ENCODE measurements at regions not wholly inside any gene's neighbourhood (a gene's known extent, or its start where the extent isn't known, plus 50 kb on each side); places are given as distances from the start of the nearest gene placed in this dataset.
"Not testable (repeated sequence)": the region's sequence is repeated elsewhere in the genome, so short reads cannot be mapped to it uniquely, and the experiment has no call there.

DNA sequence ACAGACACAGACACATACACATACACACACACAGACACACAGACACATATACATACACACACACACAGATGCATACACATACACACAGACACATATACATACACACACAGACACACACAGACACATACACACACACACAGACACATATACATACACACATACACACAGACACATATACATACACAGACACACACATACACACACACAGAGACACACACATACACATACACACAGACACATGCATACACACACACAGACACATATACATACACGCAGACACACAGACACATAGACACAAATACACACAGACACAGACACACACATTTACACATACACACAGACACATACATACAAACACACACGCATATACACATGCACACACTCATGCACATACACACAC lies 81.5 kb upstream of the ARL4C start:
- DNase-seq (ENCODE audit: extremely low read depth in 1 of 2, low read depth in 1 of 2): no peak

DNA sequence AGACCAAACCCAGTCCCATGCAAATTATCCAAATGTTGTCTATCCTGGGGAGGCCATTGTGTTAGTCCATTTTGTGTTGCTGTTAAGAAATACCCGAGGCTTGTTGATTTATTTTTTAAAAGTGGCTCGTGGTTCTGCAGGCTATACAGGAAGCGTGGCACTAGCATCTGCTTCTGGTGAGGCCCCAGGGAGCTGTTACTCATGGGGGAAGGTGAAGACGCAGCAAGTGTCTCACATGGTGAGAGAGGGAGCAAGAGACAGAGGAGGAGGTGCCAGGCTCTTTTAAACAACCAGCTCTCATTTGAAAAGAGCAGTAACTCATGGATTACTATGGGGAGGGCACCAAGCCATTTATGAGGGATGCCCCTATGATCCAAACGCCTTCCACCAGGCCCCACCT lies 80.3 kb upstream of the ARL4C start:
- no peak for DNase-seq (ENCODE audit: extremely low read depth in 1 of 2, low read depth in 1 of 2)

DNA sequence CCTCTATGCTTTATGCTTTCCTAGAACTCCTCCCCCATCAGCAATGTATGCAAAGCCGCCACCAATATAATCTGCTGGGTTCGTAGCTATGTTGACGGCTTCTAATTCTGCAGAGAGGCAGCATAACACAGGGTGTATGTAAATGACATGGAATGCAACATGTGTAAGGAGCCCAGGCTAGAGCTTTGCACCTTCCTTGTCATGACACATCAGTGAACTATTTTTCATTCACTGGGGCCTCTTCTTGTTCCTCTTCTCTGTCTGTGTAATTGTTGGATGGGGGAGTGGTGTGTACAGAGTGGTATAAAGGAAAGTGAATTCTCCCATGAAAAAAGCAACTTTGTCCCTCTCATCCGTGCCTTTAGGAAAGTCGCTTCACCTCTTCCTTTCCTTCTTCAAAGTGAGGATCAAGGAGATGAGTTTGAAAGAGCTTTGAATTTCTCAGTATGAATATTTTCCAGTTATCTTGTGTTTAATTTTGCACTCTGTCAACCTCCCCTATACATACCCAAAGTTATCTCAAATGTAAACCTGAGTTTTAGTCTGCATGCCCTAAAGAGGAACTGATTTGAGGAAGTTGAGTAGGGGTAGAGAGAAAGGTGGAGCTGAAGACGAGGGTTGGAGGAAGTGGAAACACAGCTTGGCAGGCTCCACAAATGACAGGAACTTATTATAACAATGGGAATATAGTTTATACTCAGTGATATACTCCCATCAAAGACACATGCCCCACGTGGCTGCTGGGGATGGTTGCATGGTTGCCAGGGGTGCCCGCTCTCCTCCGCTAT lies 74.9 kb upstream of the ARL4C start:
- DNase-seq (ENCODE audit: extremely low read depth in 1 of 2, low read depth in 1 of 2): no peak

DNA sequence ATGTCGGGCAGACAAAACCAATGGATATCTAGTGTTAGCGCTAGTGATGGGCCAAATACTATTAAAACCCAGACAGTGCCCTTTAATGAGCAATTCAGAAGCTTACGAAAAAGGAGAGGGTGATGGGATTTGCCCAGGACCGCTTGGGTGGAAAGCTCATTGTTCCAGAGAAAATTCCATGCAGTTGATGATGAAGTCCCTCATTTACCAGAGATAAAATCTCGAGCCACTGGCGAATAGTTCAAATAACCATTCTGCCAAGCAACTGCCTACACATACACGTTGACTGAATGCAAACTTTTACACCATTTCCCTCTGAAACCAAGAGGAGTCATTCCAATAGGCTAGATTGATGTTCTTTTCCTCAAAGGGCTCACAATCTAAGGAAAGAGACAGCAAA lies 73.6 kb upstream of the ARL4C start:
- no peak for DNase-seq (ENCODE audit: extremely low read depth in 1 of 2, low read depth in 1 of 2)

DNA sequence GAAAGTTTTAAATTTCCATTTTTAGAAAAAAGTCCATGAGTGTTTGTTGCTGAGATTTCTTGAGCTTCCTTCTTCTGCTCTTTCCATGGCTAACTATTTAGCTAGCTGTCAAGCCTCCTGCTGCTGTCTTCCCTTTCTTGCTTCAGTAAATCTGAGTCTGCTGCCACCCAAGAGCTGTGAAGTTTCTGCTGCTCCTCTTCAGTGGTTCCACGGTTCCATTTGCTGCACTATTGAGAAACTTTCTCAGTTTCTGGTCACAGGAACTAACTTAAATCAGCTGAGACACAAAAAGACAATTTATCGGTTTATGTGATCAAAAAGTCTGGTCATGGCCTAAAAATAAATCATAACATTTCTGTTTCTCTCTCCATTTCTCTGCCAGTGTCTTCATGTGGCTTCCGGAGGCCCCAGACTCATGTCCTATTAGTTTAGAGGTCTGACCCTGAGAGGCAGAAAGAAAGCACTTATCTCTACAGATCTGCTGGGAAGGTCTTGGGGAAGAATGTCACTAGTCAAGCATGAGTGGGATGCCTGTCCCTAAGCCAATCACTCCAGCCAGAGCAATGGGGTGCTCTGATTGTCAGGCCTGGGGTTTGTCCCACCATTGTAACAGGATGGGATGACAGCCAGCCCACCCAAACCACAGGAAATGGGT lies 73.0 kb upstream of the ARL4C start:
- no peak for DNase-seq (ENCODE audit: extremely low read depth in 1 of 2, low read depth in 1 of 2)

DNA sequence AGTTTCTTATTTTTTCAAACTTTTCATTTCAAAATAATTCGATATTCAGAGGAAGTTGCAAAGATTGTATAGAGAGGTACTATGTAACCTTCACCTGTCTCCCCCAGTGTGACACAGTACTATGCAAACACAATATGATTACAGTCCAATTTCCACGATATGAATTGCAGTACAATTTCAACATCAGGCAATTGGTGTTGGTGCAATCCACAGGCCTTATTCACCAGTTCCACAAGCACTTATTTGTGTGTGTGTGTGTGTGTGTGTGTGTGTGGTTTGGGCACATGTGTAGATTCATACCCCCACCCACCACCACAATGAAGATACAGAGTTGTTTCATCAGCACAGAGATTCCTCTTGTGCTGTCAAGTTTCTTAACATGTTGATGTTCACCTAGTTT lies 69.7 kb upstream of the ARL4C start:
- DNase-seq (ENCODE audit: extremely low read depth in 1 of 2, low read depth in 1 of 2): no peak

DNA sequence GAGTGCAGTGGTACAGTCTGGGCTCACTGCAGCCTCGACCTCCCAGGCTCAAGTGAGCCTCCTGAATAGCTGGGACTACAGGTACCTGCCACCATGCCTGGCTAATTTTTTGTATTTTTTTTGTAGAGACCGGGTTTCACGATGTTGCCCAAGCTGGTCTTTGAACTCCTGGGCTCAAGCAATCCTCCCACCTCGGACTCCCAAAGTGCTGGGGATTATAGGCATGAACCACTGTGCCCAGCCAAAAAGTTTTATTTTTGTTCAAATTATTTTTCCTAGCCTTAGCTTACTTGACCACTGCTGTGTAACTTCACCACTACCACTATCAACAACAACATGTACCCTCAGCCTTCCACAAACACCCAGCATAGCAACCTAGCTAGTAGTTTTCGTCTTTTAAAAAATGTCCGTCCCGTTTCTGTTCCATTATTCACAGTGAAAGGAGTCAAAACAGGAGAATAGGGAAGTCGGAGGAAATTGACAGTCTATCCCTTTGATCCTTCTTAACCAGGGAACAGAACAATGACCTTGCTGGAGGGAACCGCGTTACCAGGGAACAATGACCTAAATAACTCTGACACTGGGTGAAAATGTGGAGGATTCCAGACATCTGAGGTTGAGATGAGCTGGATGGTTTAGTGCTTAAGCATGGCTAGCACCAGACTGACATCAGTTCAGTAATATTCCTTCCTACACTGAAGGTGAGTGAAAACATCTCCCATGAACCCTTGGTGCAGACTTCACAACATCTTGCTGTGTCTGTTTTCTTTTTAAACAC lies 69.2 kb upstream of the ARL4C start:
- no peak for DNase-seq (ENCODE audit: extremely low read depth in 1 of 2, low read depth in 1 of 2)

DNA sequence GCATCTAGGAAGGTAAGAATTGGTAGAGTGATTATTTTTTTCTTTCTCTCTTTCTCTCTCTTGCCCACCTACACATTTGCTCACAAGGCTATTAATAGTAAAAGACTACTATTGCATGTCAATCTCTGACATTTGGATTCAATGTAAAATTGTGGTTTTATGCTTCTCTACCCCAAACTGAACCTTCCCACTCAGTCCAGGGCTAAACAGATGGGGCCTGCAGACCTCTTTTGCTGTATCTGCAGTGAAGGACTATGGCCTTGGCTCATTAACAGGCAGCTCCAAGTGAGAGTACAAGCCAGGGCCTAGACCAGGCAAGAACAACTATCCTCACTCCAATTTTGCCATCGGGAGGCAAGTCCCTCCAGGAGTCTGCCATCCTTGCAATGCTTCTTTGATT lies 68.3 kb upstream of the ARL4C start:
- no peak for DNase-seq (ENCODE audit: extremely low read depth in 1 of 2, low read depth in 1 of 2)

DNA sequence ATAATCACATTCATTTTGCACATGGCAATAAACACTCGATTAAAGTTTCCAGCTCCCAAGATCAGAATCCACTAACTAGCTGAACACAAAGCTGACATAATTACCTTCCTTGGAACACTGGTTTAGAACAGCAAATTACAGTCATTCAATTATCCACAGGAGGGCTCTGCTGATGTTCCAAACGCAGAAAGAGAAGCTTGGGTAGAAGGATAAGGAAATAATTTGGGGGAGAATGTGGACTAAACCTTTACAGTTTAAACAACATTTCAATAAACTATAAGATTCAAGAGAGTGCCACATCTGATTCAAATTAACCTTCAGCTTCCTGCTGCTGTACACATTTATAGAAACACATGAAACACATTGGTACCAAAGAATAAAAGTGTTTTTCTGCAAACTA lies 67.8 kb upstream of the ARL4C start:
- DNase-seq (ENCODE audit: extremely low read depth in 1 of 2, low read depth in 1 of 2): no peak

DNA sequence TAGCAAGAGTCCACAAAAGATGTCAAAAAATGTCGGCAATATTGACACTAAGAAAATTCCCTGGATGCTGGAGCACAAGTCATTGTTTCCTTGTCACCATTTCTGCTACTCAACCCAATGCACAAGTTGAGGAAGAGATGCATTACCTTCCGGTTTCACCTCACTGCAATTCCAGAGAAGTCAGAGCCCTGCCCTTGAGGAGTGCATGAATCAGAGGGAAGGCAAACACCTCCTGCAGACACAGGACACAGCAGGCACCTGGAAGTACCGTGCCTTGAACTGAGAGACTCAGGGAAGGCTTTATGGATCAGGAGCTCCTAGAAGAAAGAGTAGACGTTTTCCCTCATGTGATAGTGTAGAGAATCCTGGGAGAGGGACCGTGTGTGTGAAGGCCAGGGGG lies 62.7 kb upstream of the ARL4C start:
- DNase-seq (ENCODE audit: extremely low read depth in 1 of 2, low read depth in 1 of 2): no peak

DNA sequence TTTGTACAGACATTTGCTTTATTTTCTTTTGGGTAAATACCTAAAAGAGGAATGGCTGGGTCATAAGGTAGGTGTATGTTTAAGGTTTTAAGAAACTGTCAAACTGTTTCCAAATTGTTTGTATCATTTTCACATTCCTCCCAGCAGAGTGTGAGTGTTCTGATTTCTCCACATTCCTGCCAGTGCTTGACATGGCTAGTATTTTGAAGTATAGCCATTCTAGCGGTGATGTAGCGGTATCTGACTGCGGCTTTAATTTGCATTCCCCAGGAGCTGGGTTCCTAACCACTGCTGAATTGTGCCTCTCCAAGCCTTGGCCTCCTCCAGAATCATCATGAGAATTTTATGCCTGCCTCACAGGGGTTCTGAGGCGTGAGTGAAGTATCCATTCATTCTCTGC lies 61.8 kb upstream of the ARL4C start:
- no peak for DNase-seq (ENCODE audit: extremely low read depth in 1 of 2, low read depth in 1 of 2)

DNA sequence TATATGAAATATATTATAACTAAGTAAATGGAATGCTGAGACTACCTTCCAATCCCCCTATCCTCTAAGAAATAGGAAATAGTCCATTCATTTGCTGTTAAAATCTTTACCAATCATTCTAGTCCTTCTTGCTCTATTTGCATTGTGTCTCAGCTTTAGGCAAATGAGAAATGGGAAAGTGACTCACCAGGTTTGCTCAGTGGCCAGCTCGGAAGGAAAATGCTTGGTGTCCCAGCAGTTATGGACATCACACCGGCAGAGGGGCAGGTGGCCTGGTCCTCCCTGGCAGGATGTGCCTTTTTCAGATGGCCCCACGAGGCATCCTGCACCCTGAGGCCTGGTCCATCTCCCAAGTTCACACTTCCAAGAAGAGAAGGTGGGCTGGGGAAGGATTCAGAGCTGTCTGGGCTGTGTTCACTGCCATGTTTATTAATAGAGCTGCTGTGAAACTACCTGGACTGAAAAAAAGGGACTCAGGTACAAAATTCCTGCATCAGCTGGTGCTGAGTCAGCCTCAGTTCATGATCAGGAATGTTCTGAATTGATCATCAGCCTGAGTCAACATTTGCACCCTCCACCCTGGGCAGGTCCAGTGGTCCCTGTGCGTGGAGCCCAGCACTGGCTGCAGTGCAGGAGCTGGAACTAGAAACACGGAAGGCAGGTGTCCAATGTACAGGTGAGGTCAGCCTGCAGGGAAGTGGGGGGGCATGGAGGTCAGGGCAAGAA lies 60.1 kb upstream of the ARL4C start:
- DNase-seq (ENCODE audit: extremely low read depth in 1 of 2, low read depth in 1 of 2): no peak

DNA sequence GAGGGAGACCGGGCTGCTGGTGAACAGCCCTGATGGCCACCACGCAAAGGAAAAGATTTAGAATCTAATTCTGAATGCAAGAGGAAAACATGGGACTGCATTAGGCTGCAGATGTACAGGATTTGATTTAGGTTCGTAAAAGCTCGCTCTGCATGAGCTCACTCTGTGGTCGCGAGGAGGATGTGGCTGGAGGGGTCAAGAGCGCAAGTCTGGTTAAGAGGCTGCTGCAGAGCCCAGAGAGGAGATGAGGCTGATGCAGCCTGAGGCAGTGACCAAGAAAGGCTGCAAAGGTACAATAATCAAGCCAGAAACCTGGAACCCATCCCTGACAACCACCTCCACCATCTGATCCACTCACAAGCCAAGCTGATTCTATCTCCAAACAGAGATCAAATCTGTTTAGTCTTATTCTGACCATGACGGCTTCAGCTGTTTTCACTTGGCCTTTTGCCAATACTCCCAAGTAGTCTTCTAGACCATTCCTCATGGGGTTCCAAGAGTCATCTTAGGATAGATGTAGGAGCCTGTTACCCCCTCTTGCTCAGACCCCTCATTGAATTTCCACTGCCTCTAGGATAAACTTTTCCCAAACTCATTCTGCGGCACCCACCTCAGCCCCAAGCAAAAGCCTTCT lies 58.9 kb upstream of the ARL4C start:
- DNase-seq (ENCODE audit: extremely low read depth in 1 of 2, low read depth in 1 of 2): no peak

DNA sequence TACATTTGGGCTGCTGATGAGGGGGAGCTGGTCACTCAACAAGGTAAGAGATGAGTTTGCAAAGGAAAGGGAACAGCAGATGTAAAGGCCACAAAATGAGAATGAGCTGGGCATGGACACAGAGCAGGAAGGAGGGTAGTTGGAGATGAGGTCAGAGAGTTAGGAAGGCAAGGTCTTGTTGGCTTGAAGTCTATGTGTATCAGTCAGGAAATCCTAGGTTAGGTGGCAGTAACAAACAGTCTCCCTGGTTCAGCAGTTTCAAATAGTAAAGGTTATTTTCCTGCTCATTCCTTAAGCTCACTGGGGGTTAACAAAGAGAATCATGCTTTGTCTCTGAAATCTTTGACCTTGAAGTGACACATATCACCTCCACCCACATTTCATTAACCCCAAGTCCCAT lies 58.3 kb upstream of the ARL4C start:
- no peak for DNase-seq (ENCODE audit: extremely low read depth in 1 of 2, low read depth in 1 of 2)

DNA sequence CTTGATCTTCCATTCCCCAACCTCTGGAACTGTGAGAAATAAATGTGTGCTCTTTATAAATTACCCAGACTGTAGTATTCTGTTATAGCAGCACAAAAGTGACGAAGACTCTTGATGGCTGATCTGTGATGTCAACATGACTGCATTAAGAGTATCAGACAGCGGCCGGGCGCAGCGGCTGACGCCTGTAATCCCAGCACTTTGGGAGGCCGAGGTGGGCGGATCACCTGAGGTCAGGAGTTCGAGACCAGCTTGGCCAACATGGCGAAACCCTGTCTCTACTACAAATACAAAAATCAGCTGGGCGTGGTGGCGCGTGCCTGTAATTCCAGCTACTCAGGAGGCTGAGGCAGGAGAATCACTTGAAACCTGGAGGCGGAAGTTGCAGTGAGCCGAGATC lies 56.3 kb upstream of the ARL4C start:
- DNase-seq (ENCODE audit: extremely low read depth in 1 of 2, low read depth in 1 of 2): not testable (repeated sequence)

DNA sequence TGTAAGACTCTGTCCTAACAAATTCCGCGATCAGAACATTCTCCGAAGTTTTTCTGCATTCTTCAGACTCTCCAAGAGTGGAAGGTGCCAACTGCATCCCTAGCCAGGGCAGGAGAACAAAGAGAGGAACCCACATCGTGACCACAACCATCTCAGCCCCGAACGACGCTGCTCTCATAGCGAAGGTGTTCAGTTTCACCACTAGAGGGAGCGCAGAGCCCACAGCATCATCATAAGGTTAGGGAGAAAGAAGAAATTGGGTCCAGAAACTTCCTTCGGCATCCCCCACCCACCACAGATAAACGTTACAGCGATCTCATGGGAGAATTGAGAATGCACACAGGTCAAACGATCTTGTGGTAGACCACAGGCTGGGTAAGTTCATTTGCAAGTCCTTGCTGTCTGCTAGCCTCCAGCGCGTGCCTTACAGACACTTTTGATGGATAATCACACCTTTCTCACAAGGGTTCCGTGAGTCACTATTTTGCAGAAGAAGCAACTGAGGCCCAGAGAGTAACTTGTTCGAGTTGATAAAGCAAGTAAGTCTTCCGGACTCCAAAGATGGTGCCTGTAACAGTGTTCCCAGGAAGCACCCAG lies 53.7 kb upstream of the ARL4C start:
- DNase-seq (ENCODE audit: extremely low read depth in 1 of 2, low read depth in 1 of 2): peak; percentile 7 to 34

DNA sequence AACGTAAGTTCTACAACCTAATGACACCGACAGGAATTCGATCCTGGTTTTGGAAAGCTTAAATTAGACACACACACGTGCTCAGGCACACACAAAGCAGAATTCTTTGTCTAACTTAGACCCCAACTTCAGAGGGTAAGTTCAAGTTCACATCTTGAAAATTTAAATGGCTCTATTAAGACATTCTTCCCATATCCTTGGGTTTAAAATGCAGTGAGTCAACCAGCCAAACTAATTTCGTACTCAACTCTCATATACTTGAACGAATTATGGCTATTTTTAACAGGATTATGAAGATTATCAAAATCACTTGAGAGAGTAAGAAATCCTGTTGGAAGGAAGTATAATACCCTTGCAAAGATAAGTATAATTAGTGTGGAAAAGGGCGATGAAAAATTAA lies 53.2 kb upstream of the ARL4C start:
- DNase-seq (ENCODE audit: extremely low read depth in 1 of 2, low read depth in 1 of 2): no peak

DNA sequence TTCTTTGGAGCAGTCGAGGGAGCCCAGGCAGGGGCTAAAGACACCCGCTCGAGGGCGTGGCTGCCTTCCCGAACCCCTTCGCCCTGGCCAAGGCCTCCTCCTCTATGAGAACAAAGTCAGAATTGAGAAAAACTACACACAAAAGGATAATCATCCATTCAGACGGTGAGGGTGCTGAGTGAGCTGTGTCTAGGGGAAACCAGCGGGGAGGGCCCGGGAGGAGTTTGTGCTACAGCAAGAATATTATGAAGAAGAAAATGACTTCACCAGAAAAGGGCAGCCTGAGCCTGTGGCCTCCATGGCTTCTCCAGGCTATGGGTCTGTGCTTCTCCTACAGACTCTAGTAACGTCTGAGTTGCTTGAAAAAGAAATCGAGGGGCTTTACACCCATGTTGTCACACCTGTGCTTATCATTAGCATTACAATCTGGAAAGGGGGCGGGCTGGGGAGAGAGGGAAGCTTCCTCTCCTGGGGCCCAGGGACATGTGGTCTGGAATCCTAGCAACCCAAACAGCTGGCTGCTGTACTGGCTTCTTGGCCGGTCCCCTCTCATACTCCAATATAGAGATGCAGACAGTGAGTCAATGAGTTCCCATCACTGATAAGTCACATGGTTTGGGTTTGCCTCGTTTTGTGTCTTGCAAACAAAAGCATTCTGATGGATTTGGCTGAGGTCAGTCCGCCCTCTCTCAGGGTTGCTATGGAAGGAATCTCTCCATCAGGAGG lies 52.0 kb upstream of the ARL4C start:
- no peak for DNase-seq (ENCODE audit: extremely low read depth in 1 of 2, low read depth in 1 of 2)

DNA sequence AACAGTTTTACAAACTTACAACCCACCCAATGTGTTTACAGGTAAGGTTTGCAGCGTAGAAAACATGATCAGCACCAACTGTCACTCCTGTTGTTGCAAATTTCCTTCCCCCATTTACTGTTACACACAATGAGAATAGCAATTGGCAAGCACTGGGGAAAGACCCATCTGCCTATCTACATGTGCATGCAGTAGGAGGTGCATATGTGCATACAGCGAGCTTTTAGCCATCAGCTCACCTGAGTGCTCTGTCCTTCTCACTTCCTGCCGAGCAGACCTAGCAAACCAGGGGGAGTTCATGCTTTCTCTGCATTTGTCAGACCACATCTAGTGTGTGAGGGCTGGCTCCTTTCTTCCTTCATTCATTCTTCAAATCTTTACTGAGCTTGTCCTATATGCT lies 49.9 kb upstream of the ARL4C start:
- no peak for DNase-seq (ENCODE audit: extremely low read depth in 1 of 2, low read depth in 1 of 2)

Measured in stimulated activated CD8-positive, alpha-beta memory T cell treated with anti-CD3 and anti-CD28 coated beads, Interleukin-7, amount 100 ng/mL, for 48 hours (primary cell).